ENCODE measurements at regions not wholly inside any gene's neighbourhood (a gene's known extent, or its start where the extent isn't known, plus 50 kb on each side); places are given as distances from the start of the nearest gene placed in this dataset.
"Not testable (repeated sequence)": the region's sequence is repeated elsewhere in the genome, so short reads cannot be mapped to it uniquely, and the experiment has no call there.

- DNase-seq, result no peak
These were observed 170.3 kb upstream of the WWC1 start for GRCh38 chr5:168121138-168121494.

DNA sequence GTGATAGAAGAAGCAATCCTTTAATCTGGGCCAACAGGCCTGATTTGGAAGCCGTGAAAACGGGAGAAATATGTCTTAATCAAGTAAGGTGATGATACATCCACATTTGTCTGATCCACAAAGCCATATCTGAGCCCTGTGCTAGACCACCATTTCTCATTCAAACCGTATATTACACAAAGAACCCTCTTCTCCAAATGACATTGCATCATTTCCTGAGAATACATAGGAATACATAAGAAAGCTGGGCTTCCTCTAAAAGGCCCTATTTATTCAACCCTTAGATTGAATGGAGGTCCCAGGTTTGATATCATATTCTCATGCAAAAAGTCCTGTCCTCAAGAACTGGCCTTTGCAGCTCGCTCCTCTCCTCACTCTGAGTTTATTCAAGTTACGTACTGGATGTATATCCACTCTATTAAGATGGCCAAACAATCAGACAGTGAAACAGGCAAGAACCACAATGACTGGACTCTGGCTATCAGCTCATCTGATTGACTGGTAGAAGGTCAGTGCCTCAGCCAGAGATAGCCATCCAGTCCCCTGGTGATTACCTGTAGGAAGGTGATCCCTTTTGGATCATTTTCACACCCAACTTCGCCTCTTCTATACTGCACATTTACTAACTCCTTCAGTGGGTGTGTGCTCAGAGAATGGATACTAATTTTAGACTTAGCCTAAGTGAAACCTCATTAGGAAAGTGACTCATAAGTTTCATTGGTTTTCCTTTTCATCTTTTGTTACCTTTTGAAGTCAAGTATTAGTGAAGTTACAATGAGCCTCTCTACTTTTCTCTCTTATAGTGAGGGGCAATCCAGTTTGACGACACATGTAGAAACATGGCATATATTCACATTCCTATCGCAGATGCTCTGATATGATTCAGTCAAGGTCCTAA lies 167.6 kb upstream of the WWC1 start:
- DNase-seq, result no peak

DNA sequence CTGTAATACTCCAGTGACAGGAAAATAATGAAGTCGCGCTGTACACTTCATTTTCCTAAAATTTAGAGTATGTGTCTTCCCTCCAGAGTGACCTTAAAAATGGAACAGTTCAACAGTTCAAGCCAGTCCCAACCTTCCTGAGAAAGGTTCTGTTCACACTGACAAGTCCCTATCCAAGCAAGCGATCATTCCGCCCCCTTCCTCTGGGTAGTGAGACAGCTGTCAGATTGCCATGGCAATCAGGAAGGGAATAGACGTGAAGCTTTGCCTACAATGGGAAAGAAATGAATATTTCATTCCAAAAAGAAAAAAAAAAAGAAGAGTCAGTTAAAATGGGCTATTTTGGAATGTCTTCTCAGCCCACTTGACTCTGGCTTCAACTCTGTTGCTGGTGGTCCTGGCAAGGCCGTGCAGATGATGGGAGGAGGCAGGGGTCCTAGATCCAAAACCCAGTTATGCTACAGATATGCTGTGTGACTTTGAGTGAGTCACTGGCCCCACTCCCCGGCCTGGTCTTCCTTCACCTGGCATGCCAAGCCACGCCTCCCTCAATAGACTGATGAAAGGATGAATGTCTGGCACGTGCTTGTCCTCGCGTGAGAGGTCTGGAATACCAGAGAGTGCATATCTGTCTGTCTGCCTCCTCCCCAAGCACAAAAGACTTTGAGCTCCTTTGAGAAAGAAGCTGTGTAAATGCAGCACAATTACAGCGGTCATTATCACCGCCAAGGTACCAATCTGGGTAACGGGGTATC lies 165.8 kb upstream of the WWC1 start:
- DNase-seq, result no peak

DNA sequence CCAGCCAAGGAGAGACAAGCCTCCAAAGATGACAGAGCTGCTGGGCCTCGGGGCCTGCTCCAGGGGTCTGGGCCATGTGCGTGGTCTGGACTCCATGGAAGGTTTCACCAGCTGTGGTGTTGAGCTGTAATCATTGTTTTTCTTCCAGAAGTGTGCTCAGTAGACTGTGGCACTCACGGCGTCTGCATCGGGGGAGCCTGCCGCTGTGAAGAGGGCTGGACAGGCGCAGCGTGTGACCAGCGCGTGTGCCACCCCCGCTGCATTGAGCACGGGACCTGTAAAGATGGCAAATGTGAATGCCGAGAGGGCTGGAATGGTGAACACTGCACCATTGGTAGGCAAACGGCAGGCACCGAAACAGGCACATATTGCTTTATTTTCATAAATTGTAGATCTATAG lies 164.8 kb upstream of the WWC1 start:
- DNase-seq, result no peak

GRCh38 chr5:168128111-168128510 lies 163.3 kb upstream of the WWC1 start:
- DNase-seq, result no peak

GRCh38 chr5:168128557-168128956 lies 162.9 kb upstream of the WWC1 start:
- DNase-seq, result peak; percentile 39

GRCh38 chr5:168131519-168131918 lies 159.9 kb upstream of the WWC1 start:
- no peak for DNase-seq

GRCh38 chr5:168132241-168132641 lies 159.2 kb upstream of the WWC1 start:
- no peak for DNase-seq

GRCh38 chr5:168135897-168136296 lies 155.5 kb upstream of the WWC1 start:
- DNase-seq, result no peak

DNA sequence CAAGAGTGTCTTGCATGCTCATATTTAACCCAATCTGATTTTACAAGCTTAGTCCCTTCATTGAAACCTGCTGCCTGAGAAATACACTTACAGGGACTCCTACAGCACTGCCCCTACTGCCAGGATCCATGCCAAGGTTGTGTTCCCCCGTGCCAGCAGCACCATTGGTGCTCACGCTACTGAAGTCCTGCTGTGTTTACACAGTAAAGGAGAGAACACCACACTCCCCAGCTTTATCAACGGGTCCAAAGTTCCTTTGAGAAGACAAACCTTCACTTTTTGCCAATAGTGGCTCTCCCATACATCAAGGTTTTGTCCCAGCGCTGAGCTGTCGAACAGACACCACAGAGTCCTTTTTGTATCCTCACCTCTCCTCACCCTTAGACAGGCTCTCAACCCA lies 155.1 kb upstream of the WWC1 start:
- no peak for DNase-seq

DNA sequence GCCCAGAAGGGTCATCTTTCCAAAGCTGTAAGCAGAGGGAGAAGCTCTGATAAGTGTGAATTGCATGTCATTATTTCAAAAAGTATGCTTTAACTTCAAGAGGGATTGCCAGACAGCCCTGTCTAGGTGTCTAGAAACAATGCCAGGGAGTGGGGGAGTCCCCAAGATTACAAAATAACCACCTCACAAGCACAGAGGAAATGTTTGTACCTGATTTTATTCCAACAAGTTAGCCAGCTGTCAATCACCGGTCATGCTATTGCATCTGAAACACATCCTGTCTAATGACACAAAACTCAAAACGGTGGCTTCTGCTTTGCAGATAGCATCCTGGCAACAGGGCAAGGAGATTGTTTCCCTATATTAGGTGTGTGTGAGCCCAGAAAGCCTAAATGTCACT lies 154.2 kb upstream of the WWC1 start:
- DNase-seq, result no peak

GRCh38 chr5:168140241-168140640 lies 151.2 kb upstream of the WWC1 start:
- DNase-seq, result no peak

- no peak for DNase-seq
These were observed 149.0 kb upstream of the WWC1 start for GRCh38 chr5:168142402-168142801.

GRCh38 chr5:168143521-168143920 lies 147.9 kb upstream of the WWC1 start:
- DNase-seq, result not testable (repeated sequence)

- DNase-seq, result no peak
These were observed 144.3 kb upstream of the WWC1 start for GRCh38 chr5:168147106-168147505.

- no peak for DNase-seq
These were observed 143.7 kb upstream of the WWC1 start for GRCh38 chr5:168147568-168148360.

DNA sequence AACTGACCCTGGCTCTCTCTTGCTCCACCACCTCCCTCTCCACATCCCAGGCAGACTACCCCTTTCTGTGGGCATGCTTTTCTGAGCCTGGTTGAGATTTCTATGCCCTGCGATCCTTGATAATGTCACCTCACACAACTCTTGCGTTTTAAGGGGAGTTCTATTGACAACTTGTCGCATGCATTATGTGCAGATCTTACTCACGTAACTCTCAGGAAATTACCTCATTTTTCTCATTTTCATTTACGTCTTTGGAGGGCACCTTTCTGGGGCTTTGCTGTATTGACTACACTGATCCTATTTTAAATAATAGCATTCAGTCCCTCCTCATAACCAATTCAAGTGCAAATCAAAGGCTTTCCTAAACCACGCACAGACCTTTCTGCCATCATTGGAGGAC lies 140.4 kb upstream of the WWC1 start:
- no peak for DNase-seq

DNA sequence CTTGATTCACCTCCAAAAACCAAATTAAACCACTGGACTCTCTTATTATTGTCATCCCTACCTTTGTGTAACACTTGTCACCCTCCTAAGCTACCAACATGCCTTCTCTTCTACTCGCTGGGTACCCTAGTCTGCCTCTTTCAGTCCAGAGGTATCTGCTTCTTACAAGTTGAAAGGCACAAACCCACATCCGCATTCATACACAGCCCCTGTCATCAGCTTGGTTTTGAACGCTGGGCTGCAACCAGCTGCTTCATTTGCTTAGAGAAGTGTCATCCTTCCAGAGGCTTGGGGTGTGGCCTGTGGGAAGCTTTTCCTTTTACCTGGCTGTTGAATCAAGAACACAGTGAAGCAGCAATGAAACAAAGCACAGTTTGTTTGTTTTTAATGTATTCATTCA lies 138.8 kb upstream of the WWC1 start:
- no peak for DNase-seq

DNA sequence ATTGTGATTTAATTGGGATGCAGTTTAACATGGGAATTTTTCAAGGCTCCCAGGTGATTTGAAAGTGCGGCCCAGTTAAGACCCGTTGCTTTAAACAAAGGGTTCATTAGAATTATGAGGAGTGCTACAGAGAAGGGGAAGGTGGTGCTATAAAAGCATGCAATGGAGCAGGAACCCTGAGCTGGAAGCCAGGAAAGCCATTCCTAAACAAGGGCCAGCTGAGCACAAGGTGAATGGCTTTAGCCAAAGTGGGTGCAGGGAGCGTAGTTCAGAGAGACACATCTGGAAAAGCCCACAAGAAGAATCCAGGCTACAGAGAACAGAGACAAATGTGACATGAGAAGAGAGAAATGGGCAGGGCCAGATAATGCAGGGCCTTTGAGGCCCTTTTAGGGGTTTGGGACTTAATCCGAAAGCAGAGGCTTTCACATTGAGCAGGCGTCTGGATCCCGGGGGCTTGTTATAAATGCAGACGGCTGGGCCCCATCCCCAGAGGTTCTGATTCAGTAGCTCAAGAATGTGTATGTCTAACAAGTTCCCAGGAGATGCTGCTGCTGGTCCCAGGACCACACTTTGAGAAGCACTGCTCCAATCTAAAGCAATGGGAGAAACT lies 138.1 kb upstream of the WWC1 start:
- no peak for DNase-seq

GRCh38 chr5:168153876-168154270 lies 137.6 kb upstream of the WWC1 start:
- no peak for DNase-seq

GRCh38 chr5:168155585-168155984 lies 135.9 kb upstream of the WWC1 start:
- DNase-seq, result no peak

DNA sequence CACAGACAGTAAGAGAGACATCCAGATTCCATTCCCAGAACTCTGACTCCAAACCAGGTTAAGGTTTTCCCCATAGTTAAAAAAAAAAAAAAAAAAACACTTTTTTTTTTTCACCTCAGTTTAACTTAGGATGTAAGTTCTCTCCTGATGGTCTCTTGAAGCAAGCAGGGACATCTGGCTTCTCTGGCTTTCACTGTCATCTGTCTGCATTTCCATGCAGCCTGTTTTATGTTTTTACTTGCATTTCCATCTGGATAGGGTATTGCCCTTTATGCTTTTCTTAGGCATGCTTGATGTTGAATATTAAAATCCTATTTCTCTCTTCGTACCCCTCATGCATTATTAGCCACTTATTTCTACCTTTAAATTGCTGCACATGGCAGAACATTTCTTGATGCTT lies 135.3 kb upstream of the WWC1 start:
- no peak for DNase-seq

GRCh38 chr5:168157141-168157540 lies 134.3 kb upstream of the WWC1 start:
- DNase-seq, result no peak

Data from NCI-H1092 treated with DMSO at 0.1 percent for 48 hours (cell line).